SK-N-SH treated with all-trans-retinoic acid at 6 μM for 48 hours (cell line): ENCODE measurements at regions not wholly inside any gene's neighbourhood (a gene's known extent, or its start where the extent isn't known, plus 50 kb on each side); places are given as distances from the start of the nearest gene placed in this dataset.

ENCODE experiments used
- ARNTL ChIP-seq: fragments of 450-650 bp; formaldehyde crosslinking; IDR thresholded peaks from 2 replicates; pipeline ENCODE4 v1.5.0; 2020; ENCODE audit warnings: low read depth, mild to moderate bottlenecking, moderate library complexity, borderline replicate concordance
- BACH2 ChIP-seq: fragments of 250-450 bp; sonication (Bioruptor Pico); IDR thresholded peaks from 2 replicates; pipeline ENCODE4 v1.9.0; 2021; ENCODE audit warnings: mild to moderate bottlenecking, borderline replicate concordance
- CSDC2 ChIP-seq: fragments of 250-450 bp; sonication (Bioruptor Pico); IDR thresholded peaks from 2 replicates; pipeline ENCODE4 v1.5.0; 2020; ENCODE audit warnings: mild to moderate bottlenecking, moderate library complexity
- GLIS3 ChIP-seq: fragments of 250-450 bp; sonication (Bioruptor Pico); IDR thresholded peaks from 2 replicates; pipeline ENCODE4 v1.5.0; 2020; ENCODE audit warnings: mild to moderate bottlenecking, moderate library complexity
- OSR1 ChIP-seq: fragments of 250-450 bp; sonication (Bioruptor Pico); IDR thresholded peaks from 2 replicates; pipeline ENCODE4 v1.8.0; 2022; ENCODE audit warnings: moderate library complexity, mild to moderate bottlenecking, inconsistent platforms
- PATZ1 ChIP-seq: fragments of 250-450 bp; sonication (Bioruptor Pico); IDR thresholded peaks from 2 replicates; pipeline ENCODE4 v1.8.0; 2020; ENCODE audit warnings: mild to moderate bottlenecking, moderate library complexity, borderline replicate concordance
- RARB ChIP-seq: fragments of 250-450 bp; sonication (Bioruptor Pico); IDR thresholded peaks from 2 replicates; pipeline ENCODE4 v1.8.0; 2021; ENCODE audit warnings: mild to moderate bottlenecking, moderate library complexity
- SNAI2 ChIP-seq: fragments of 250-450 bp; sonication (Bioruptor Pico); IDR thresholded peaks from 2 replicates; pipeline ENCODE4 v1.5.0; 2020; ENCODE audit warnings: mild to moderate bottlenecking, moderate library complexity
- TCF4 ChIP-seq: fragments of 250-450 bp; sonication (Bioruptor Pico); IDR thresholded peaks from 2 replicates; pipeline ENCODE4 v1.8.0; 2021; ENCODE audit warnings: mild to moderate bottlenecking, moderate library complexity, borderline replicate concordance
- TSHZ2 ChIP-seq: fragments of 250-450 bp; sonication (Bioruptor Pico); IDR thresholded peaks from 2 replicates; pipeline ENCODE4 v1.5.0; 2020; ENCODE audit warnings: mild to moderate bottlenecking, moderate library complexity
- ZC3H10 ChIP-seq: fragments of 250-450 bp; sonication (Bioruptor Pico); IDR thresholded peaks from 2 replicates; pipeline ENCODE4 v1.5.1; 2021; ENCODE audit warnings: mild to moderate bottlenecking, moderate library complexity
- ZFP30 ChIP-seq: fragments of 450-650 bp; formaldehyde crosslinking; IDR thresholded peaks from 2 replicates; pipeline ENCODE4 v1.5.0; 2022; ENCODE audit warnings: mild to moderate bottlenecking, moderate library complexity
- ZNF70 ChIP-seq: fragments of 450-650 bp; formaldehyde crosslinking; IDR thresholded peaks from 2 replicates; pipeline ENCODE4 v1.5.0; 2020; ENCODE audit warnings: mild to moderate bottlenecking, moderate library complexity

DNA sequence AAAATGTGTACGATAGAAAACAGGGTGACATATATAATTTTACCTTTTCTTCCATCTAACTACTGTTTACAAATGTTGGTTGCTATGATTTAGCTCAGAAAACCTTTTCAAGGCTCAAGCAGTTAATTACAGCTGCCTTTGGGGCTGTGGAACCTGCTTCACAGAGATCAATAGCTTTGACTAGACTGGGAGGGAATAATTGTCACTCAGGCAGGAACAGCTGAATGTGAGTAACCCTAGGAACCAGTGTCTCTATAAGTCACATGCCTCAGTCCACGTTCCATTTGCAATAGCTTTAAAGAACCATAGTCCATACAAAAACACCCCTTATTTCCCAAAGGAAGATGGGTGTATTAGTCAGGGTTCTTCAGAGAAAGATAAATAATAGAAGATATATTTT, 306.8 kb upstream of the ERCC4 start:
- no peak for TF ChIP-seq BACH2
- TF ChIP-seq OSR1 (CRISPR knock-in tag): no peak
- no peak for TF ChIP-seq CSDC2 (CRISPR knock-in tag)
- TF ChIP-seq TSHZ2 (CRISPR knock-in tag): no peak
- no peak for TF ChIP-seq GLIS3 (CRISPR knock-in tag)
- TF ChIP-seq ARNTL (CRISPR knock-in tag): no peak
- TF ChIP-seq TCF4 (CRISPR knock-in tag): no peak
- no peak for TF ChIP-seq ZNF70 (CRISPR knock-in tag)
- no peak for TF ChIP-seq ZC3H10 (CRISPR knock-in tag)
- TF ChIP-seq PATZ1 (CRISPR knock-in tag): no peak
- TF ChIP-seq ZFP30 (CRISPR knock-in tag): no peak
- TF ChIP-seq RARB (CRISPR knock-in tag): no peak
- TF ChIP-seq SNAI2: no peak
